ENCODE measurements at regions not wholly inside any gene's neighbourhood (a gene's known extent, or its start where the extent isn't known, plus 50 kb on each side); places are given as distances from the start of the nearest gene placed in this dataset.

DNA sequence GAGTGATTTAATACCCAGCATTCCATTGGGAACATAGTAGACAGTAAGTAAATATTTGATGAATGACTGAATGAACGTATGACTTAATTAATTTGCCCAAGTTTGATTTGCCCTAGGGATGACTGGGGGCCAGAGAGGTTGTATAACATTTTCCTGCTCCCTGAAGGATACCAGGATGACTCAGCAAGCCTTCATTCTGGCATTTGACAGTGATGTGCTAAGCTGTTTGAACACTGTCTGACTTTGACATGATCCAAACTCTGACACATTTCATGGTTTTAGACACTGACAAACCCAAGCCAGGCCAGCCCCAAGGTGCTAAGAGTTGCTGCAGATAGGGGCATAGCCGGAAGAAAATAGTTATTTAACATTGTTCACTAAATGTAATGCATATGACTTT is 53.4 kb upstream of the KLF12 start:
- TF ChIP-seq, protein P1, sequence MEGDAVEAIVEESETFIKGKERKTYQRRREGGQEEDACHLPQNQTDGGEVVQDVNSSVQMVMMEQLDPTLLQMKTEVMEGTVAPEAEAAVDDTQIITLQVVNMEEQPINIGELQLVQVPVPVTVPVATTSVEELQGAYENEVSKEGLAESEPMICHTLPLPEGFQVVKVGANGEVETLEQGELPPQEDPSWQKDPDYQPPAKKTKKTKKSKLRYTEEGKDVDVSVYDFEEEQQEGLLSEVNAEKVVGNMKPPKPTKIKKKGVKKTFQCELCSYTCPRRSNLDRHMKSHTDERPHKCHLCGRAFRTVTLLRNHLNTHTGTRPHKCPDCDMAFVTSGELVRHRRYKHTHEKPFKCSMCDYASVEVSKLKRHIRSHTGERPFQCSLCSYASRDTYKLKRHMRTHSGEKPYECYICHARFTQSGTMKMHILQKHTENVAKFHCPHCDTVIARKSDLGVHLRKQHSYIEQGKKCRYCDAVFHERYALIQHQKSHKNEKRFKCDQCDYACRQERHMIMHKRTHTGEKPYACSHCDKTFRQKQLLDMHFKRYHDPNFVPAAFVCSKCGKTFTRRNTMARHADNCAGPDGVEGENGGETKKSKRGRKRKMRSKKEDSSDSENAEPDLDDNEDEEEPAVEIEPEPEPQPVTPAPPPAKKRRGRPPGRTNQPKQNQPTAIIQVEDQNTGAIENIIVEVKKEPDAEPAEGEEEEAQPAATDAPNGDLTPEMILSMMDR (conservative IDR thresholded peaks at IDR 0.05; ENCODE audit: low read depth, low read length): no peak
- no peak for TF ChIP-seq EZH2 (IDR thresholded peaks at IDR 0.05; ENCODE audit: borderline replicate concordance, low read depth, low read length, poor library complexity, severe bottlenecking)
